GM12878 (cell line): ENCODE measurements at regions not wholly inside any gene's neighbourhood (a gene's known extent, or its start where the extent isn't known, plus 50 kb on each side); places are given as distances from the start of the nearest gene placed in this dataset.

Source experiments
- CHD4 ChIP-seq: fragments of 200-600 bp; sonication (generic); IDR thresholded peaks from 2 replicates; pipeline ENCODE4 v1.6.1; 2016; ENCODE audit warnings: mild to moderate bottlenecking
- EZH2 ChIP-seq: IDR thresholded peaks from 2 replicates; pipeline ENCODE4 v1.6.1; 2012; ENCODE audit warnings: low read depth, mild to moderate bottlenecking, control low read depth, inconsistent platforms, low read length, borderline replicate concordance; ENCODE audit not compliant: control insufficient read depth
- NFYA ChIP-seq: IDR thresholded peaks from 2 replicates; pipeline ENCODE4 v1.6.1; 2011; ENCODE audit warnings: low read depth, mild to moderate bottlenecking, low read length, improper control_type of control experiment, borderline replicate concordance
- NR2C2 ChIP-seq: IDR thresholded peaks from 2 replicates; pipeline ENCODE4 v1.6.1; 2011; ENCODE audit warnings: borderline replicate concordance, low read depth; ENCODE audit not compliant: control insufficient read depth, insufficient read length
- POLR2A ChIP-seq: IDR thresholded peaks from 2 replicates; pipeline ENCODE4 v1.6.1; 2011; ENCODE audit warnings: low read depth, mild to moderate bottlenecking, low read length
- SMAD5 ChIP-seq: IDR thresholded peaks from 2 replicates; pipeline ENCODE4 v1.6.1; 2016; ENCODE audit warnings: antibody characterized with exemption, low read depth
- TAF1 ChIP-seq: IDR thresholded peaks from 2 replicates; pipeline ENCODE4 v1.6.1; 2011; ENCODE audit warnings: mild to moderate bottlenecking, low read depth, low read length, borderline replicate concordance
- TF ChIP-seq, protein P1 (sequence below), 3 experiments: IDR thresholded peaks in 2 of 3; conservative IDR thresholded peaks in 1 of 3; 2 replicates each; pipeline ENCODE4 v1.5.1; 2011; ENCODE audit warnings: low read depth in 3 of 3, low read length in 3 of 3, mild to moderate bottlenecking in 3 of 3, control low read depth in 2 of 3, moderate library complexity in 2 of 3, inconsistent platforms in 1 of 3, mixed read lengths in 1 of 3; ENCODE audit not compliant: control insufficient read depth in 2 of 3, insufficient read depth in 1 of 3; ENCODE audit errors: extremely low read depth in 1 of 3
- TF ChIP-seq, protein P2 (sequence below): IDR thresholded peaks from 2 replicates; pipeline ENCODE4 v1.6.1; 2012; ENCODE audit warnings: low read length, inconsistent platforms
- TF ChIP-seq, protein P3 (sequence below): IDR thresholded peaks from 2 replicates; pipeline ENCODE4 v1.6.1; 2011; ENCODE audit warnings: low read depth, mild to moderate bottlenecking, low read length, moderate library complexity, borderline replicate concordance; ENCODE audit errors: extremely low read depth
- TF ChIP-seq, protein P4 (sequence below): IDR thresholded peaks from 2 replicates; pipeline ENCODE4 v1.6.1; 2011; ENCODE audit warnings: borderline replicate concordance, low read depth, mild to moderate bottlenecking, moderate library complexity, low read length; ENCODE audit not compliant: insufficient read depth, poor library complexity, severe bottlenecking

DNA sequence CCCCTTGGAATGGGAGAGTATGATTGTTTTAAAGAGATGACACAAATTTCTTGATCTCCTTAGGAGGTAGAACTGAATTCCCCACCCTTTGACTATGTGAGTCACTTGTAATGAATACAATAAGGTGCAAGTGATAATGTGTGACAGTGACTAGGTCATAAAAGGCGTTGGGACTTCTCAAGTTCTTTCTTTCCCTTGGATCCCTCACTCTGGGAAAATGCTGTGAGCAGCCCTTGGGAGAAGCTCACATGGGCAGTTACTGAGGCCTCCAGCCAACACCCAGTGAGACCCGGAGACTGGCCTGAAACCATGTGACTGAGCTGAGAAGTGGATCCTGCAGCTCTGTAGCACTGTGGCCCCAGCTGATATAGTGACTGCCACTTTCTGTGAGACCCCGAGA is 66.4 kb upstream of the FAM180A start:
- TF ChIP-seq, protein P1, sequence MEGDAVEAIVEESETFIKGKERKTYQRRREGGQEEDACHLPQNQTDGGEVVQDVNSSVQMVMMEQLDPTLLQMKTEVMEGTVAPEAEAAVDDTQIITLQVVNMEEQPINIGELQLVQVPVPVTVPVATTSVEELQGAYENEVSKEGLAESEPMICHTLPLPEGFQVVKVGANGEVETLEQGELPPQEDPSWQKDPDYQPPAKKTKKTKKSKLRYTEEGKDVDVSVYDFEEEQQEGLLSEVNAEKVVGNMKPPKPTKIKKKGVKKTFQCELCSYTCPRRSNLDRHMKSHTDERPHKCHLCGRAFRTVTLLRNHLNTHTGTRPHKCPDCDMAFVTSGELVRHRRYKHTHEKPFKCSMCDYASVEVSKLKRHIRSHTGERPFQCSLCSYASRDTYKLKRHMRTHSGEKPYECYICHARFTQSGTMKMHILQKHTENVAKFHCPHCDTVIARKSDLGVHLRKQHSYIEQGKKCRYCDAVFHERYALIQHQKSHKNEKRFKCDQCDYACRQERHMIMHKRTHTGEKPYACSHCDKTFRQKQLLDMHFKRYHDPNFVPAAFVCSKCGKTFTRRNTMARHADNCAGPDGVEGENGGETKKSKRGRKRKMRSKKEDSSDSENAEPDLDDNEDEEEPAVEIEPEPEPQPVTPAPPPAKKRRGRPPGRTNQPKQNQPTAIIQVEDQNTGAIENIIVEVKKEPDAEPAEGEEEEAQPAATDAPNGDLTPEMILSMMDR (IDR thresholded peaks at IDR 0.05 in 2 of 3, conservative IDR thresholded peaks at IDR 0.05 in 1 of 3; ENCODE audit: control insufficient read depth in 2 of 3, extremely low read depth in 1 of 3, insufficient read depth in 1 of 3, low read depth in 3 of 3, low read length in 3 of 3), result no peak
- TF ChIP-seq SMAD5 (no peak), POLR2A (no peak), CHD4 (no peak), NFYA (no peak), NR2C2 (no peak), TAF1 (no peak), EZH2 (no peak)
- TF ChIP-seq, protein P2, sequence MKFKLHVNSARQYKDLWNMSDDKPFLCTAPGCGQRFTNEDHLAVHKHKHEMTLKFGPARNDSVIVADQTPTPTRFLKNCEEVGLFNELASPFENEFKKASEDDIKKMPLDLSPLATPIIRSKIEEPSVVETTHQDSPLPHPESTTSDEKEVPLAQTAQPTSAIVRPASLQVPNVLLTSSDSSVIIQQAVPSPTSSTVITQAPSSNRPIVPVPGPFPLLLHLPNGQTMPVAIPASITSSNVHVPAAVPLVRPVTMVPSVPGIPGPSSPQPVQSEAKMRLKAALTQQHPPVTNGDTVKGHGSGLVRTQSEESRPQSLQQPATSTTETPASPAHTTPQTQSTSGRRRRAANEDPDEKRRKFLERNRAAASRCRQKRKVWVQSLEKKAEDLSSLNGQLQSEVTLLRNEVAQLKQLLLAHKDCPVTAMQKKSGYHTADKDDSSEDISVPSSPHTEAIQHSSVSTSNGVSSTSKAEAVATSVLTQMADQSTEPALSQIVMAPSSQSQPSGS, result no peak
- TF ChIP-seq, protein P3, sequence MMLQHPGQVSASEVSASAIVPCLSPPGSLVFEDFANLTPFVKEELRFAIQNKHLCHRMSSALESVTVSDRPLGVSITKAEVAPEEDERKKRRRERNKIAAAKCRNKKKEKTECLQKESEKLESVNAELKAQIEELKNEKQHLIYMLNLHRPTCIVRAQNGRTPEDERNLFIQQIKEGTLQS, result no peak
- TF ChIP-seq, protein P4, sequence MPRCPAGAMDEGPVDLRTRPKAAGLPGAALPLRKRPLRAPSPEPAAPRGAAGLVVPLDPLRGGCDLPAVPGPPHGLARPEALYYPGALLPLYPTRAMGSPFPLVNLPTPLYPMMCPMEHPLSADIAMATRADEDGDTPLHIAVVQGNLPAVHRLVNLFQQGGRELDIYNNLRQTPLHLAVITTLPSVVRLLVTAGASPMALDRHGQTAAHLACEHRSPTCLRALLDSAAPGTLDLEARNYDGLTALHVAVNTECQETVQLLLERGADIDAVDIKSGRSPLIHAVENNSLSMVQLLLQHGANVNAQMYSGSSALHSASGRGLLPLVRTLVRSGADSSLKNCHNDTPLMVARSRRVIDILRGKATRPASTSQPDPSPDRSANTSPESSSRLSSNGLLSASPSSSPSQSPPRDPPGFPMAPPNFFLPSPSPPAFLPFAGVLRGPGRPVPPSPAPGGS, result no peak
